Sigmoid colon (tissue), 6 donors: ENCODE measurements at regions not wholly inside any gene's neighbourhood (a gene's known extent, or its start where the extent isn't known, plus 50 kb on each side); places are given as distances from the start of the nearest gene placed in this dataset.
A peak's percentile ranks its signal among the peaks of the same experiment; 100 is the strongest.

Source experiments
- DNase-seq: peaks from one replicate; pipeline ENCODE4 v3.0.0-alpha.2; 2019
- H3K27ac ChIP-seq, 4 donors: fragments of 200-600 bp; sonication (generic); one replicate each; pipeline ENCODE4 v1.5.1; 2016 to 2019; ENCODE audit warnings: mild to moderate bottlenecking in 1 of 4
- H3K27me3 ChIP-seq, 3 donors: fragments of 200-600 bp; sonication (generic); one replicate each; pipeline ENCODE4 v1.5.1; 2019; ENCODE audit warnings: mild to moderate bottlenecking in 1 of 3
- H3K36me3 ChIP-seq, 4 donors: fragments of 200-600 bp; sonication (generic); one replicate each; pipeline ENCODE4 v1.5.1; 2016 to 2019
- H3K4me1 ChIP-seq, 4 donors: fragments of 200-600 bp; sonication (generic); one replicate each; pipeline ENCODE4 v1.5.1; 2017 to 2019
- H3K4me3 ChIP-seq, 4 donors: fragments of 200-600 bp; sonication (generic); one replicate each; pipeline ENCODE4 v1.5.1; 2017 to 2019; ENCODE audit warnings: mild to moderate bottlenecking in 2 of 4, moderate library complexity in 1 of 4
- H3K9me3 ChIP-seq, 4 donors: fragments of 200-600 bp in 3 of 4; sonication (generic) in 3 of 4; one replicate each; pipeline versions ENCODE4 v1.5.1 to v1.6.1; 2013 to 2019
- EP300 ChIP-seq, 4 donors: sonication (generic); formaldehyde crosslinking; IDR thresholded peaks; one replicate each; pipeline ENCODE4 v1.6.1; 2017; ENCODE audit warnings: antibody characterized with exemption in 4 of 4
- POLR2A ChIP-seq, 2 donors: fragments of 450-650 bp; IDR thresholded peaks; one replicate each; pipeline ENCODE4 v1.6.1; 2016; ENCODE audit warnings: antibody characterized with exemption in 2 of 2, mild to moderate bottlenecking in 2 of 2, moderate library complexity in 2 of 2
- POLR2AphosphoS5 ChIP-seq, 4 donors: sonication (generic); formaldehyde crosslinking; IDR thresholded peaks; one replicate each; pipeline ENCODE4 v1.6.1; 2017; ENCODE audit warnings: antibody characterized with exemption in 4 of 4
- WGBS, 2 donors: extraction: QIAGEN DNeasy Blood & Tissue Kit; methylation state at CpG; one replicate each; pipeline ENCODE4 v1.1.7; 2013; 5-methylcytosine and 5-hydroxymethylcytosine counted together
- intact Hi-C: fragments of 100-400 bp; cut with DNase I; formaldehyde crosslinking; loops from one replicate; pipeline ENCODE4 v1.15.1; 2023
- TF ChIP-seq, protein P1 (sequence below), 4 experiments: fragments of 450-650 bp in 3 of 4; fragments of 200-600 bp in 1 of 4; IDR thresholded peaks; one replicate each; pipeline ENCODE4 v1.5.1; 2016 to 2019; ENCODE audit warnings: antibody characterized with exemption in 4 of 4, mild to moderate bottlenecking in 3 of 4, moderate library complexity in 2 of 4
- donor health status: healthy with polysubstance abuse.
- donor health status: healthy.

DNA sequence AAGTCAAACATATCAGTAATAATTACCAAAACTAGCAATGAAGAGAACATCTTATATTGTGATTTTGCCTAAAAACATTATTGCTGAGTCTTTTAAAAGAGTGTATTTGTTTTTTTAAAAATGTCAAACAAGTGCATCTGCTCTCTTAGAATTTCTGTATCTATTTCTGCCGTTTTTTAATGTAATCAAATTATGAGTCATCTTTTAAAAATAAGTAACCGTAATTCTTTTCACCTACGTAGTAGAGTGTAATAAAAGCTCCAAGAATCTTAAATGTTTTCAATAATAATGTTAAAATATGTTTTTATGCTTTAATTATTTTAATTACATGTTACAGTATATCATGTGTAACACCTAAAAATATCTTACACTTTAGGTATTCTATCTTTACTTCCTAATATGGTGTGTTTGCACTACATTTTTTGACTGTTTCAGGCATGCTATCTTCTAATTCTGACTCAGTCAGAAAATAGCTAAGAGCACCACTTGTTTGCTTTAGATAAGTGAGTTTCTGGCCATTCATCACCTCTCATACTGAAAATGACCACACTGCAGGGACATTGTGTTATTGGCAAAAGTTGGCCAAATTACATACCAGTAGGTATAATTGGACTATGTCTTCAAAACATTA is 368.5 kb downstream of the PCDH7 start:
- intact Hi-C loops, result no loop called here
- TF ChIP-seq, protein P1, sequence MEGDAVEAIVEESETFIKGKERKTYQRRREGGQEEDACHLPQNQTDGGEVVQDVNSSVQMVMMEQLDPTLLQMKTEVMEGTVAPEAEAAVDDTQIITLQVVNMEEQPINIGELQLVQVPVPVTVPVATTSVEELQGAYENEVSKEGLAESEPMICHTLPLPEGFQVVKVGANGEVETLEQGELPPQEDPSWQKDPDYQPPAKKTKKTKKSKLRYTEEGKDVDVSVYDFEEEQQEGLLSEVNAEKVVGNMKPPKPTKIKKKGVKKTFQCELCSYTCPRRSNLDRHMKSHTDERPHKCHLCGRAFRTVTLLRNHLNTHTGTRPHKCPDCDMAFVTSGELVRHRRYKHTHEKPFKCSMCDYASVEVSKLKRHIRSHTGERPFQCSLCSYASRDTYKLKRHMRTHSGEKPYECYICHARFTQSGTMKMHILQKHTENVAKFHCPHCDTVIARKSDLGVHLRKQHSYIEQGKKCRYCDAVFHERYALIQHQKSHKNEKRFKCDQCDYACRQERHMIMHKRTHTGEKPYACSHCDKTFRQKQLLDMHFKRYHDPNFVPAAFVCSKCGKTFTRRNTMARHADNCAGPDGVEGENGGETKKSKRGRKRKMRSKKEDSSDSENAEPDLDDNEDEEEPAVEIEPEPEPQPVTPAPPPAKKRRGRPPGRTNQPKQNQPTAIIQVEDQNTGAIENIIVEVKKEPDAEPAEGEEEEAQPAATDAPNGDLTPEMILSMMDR (IDR thresholded peaks at IDR 0.05), result no peak
- TF ChIP-seq POLR2AphosphoS5 (IDR thresholded peaks at IDR 0.05), result peak in 2 of 4 donors; percentile 8 to 19
- TF ChIP-seq EP300 (IDR thresholded peaks at IDR 0.05), result peak in 1 of 4 donors; percentile 23
- TF ChIP-seq POLR2A (IDR thresholded peaks at IDR 0.05), result no peak
- WGBS, 2 donors, result 71 to 74% methylated on average over 3 of the region's 3 CpGs
- no peak for DNase-seq
- no peaks in the 10 kb centered on the region for H3K36me3 ChIP-seq
- H3K4me1 ChIP-seq, result peaks cover 0 to 52% (median 23%) of the 10 kb centered on the region in 4 donors
- no peaks in the 10 kb centered on the region for H3K9me3 ChIP-seq
- peak overlapping the region in 3 of 4 donors; percentile 1 to 63 (median 15) for H3K27ac ChIP-seq
- H3K27me3 ChIP-seq, result no peaks in the 10 kb centered on the region
- H3K4me3 ChIP-seq, result no peak overlapping the region

DNA sequence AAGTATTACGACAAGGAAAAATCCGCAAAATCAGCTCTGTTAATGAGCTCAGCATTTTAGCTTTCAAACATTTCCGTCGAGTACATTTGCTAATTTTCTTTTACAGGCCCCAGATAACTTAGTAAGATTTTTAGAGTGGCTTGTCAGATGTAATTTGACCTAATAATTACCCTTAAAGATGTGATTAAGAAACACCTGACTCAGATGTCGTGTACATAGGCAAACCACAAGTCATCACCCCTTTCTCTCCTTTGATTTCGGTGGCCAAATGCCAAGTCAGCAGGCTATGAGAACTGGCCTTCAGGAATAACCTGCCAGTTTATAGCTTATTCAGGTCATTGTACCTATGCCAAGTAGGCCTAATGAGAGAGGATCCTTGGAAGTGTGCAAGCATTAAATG is 369.6 kb downstream of the PCDH7 start:
- intact Hi-C loops, result loop anchor here (10.0 kb wide), 1 partner anchor 365 kb away; the partner anchor contains the start of gene PCDH7
- H3K27ac ChIP-seq, result peak overlapping the region in 1 of 4 donors; percentile 63
- no peaks in the 10 kb centered on the region for H3K9me3 ChIP-seq
- H3K27me3 ChIP-seq, result no peaks in the 10 kb centered on the region
- H3K4me1 ChIP-seq, result peaks cover 0 to 51% (median 21%) of the 10 kb centered on the region in 4 donors
- TF ChIP-seq POLR2A (IDR thresholded peaks at IDR 0.05) (no peak), POLR2AphosphoS5 (IDR thresholded peaks at IDR 0.05) (no peak), EP300 (IDR thresholded peaks at IDR 0.05) (no peak)
- TF ChIP-seq, protein P1 (IDR thresholded peaks at IDR 0.05), result no peak
- no peaks in the 10 kb centered on the region for H3K36me3 ChIP-seq
- no peak overlapping the region for H3K4me3 ChIP-seq
- WGBS, 2 donors, result 69 to 86% methylated on average over 6 of the region's 6 CpGs
- no peak for DNase-seq

DNA sequence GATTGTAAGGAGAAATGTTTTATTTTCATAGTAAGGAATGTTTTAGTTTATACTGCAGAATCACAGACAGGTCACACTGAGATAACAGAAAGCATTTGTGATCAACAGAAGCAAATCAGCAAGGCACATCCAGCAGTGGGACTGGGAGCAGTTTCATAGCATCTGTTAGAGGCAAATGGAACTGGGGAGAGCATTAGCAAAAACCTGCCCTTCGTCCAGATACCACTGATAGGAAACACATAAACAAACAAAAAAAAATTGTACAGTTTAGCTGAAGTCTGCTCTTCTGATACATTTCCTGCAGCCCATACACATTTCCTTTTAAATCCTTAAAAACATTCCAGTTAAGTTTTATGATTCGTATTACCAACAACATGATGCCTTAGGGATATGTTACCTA is 374.3 kb downstream of the PCDH7 start:
- no peaks in the 10 kb centered on the region for H3K9me3 ChIP-seq
- H3K4me3 ChIP-seq, result no peak overlapping the region
- intact Hi-C loops, result loop anchor here (10.0 kb wide), 1 partner anchor 370 kb away; the partner anchor contains the start of gene PCDH7
- no peak for TF ChIP-seq EP300 (IDR thresholded peaks at IDR 0.05)
- TF ChIP-seq, protein P1 (IDR thresholded peaks at IDR 0.05), result no peak
- no peak for TF ChIP-seq POLR2A (IDR thresholded peaks at IDR 0.05)
- no peak for TF ChIP-seq POLR2AphosphoS5 (IDR thresholded peaks at IDR 0.05)
- H3K36me3 ChIP-seq, result no peaks in the 10 kb centered on the region
- WGBS, 2 donors, result 83 to 87% methylated on average over 2 of the region's 2 CpGs
- DNase-seq, result no peak
- peaks cover 0 to 11% (median 4%) of the 10 kb centered on the region in 4 donors for H3K4me1 ChIP-seq
- no peak overlapping the region for H3K27ac ChIP-seq
- H3K27me3 ChIP-seq, result no peaks in the 10 kb centered on the region

DNA sequence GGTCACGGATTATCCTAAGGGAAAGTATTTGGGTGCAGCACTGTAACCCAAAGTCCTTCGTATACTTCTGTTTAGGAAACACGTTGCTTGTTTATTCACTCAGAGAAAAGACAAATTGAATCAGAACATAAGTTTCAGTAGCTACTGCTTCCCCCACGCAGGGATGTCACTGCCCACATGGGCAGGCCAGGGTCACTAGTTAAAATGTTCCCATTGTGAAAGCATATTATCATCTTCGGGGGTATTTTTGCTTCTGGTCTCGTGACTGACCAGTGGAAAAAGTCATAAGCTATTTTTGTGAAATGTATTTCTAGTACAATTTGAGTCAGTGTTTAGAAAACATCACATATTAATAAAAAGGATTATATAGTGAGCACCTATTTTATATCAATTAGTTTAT is 377.8 kb downstream of the PCDH7 start:
- H3K9me3 ChIP-seq, result no peaks in the 10 kb centered on the region
- H3K4me3 ChIP-seq, result no peak overlapping the region
- no peaks in the 10 kb centered on the region for H3K27me3 ChIP-seq
- no peaks in the 10 kb centered on the region for H3K36me3 ChIP-seq
- TF ChIP-seq, protein P1 (IDR thresholded peaks at IDR 0.05), result no peak
- TF ChIP-seq POLR2AphosphoS5 (IDR thresholded peaks at IDR 0.05) (no peak), POLR2A (IDR thresholded peaks at IDR 0.05) (no peak), EP300 (IDR thresholded peaks at IDR 0.05) (no peak)
- DNase-seq, result no peak
- H3K4me1 ChIP-seq, result peaks cover 0 to 29% (median 15%) of the 10 kb centered on the region in 4 donors
- no peak overlapping the region for H3K27ac ChIP-seq
- intact Hi-C loops, result loop anchor here (10.0 kb wide), 1 partner anchor 373 kb away; the partner anchor contains the start of gene PCDH7
- WGBS, 2 donors, result 80 to 84% methylated on average over 6 of the region's 6 CpGs
